ENCODE measurements at regions not wholly inside any gene's neighbourhood (a gene's known extent, or its start where the extent isn't known, plus 50 kb on each side); places are given as distances from the start of the nearest gene placed in this dataset.

DNA sequence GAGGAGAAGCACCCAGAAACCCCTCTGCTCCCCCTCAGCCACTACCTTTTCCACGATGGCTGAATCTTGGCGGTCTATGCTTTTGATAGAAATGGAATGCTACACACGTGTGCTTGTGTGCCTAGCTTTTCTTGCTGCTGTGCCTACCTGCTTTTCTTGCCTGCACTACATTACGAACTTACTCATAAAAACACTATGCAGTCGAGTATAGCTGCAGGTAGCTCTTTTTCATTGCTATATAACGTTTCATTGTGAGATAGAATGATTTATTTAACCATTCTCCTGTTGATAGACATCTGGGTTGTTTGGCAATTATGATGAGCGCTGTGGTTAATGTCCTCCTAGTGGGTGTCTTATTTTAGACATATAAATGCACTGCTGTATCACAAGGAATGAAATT is 67.9 kb upstream of the NCOR2 start:
- H3K27me3 Mint-ChIP-seq (ENCODE audit: low read depth) = no peaks in the 10 kb centered on the region
- Histone ChIP-seq H3K27ac (ENCODE audit: insufficient read length, low read depth, low read length) (no peak overlapping the region), H3K4me2 (ENCODE audit: insufficient read depth, insufficient read length, low read length) (no peak overlapping the region), H2BK5ac (ENCODE audit: insufficient read length, low read length) (no peak overlapping the region), H3K56ac (ENCODE audit: insufficient read length, low read depth, low read length) (no peak overlapping the region), H2AK5ac (ENCODE audit: insufficient read length, low read length) (no peak overlapping the region), H4K91ac (ENCODE audit: insufficient read length, low read depth, low read length) (no peak overlapping the region), H3K4me1 (ENCODE audit: insufficient read depth, low read length) (peaks cover 2% of the 10 kb centered on the region; the same call in 1 of the 2 replicates), H3K14ac (ENCODE audit: insufficient read depth, low read length) (no peak overlapping the region), H3K79me2 (ENCODE audit: insufficient read depth, low read length) (no peaks in the 10 kb centered on the region), H3K27me3 (ENCODE audit: insufficient read depth, low read length) (no peaks in the 10 kb centered on the region), H3K9me3 (ENCODE audit: control insufficient read depth, low read depth, low read length) (no peaks in the 10 kb centered on the region), H4K5ac (ENCODE audit: insufficient read length, low read depth, low read length) (no peak overlapping the region), H4K8ac (replicated peaks; ENCODE audit: insufficient read length, low read depth, low read length) (no peak overlapping the region), H2AFZ (ENCODE audit: low read length) (no peak overlapping the region), H2BK20ac (ENCODE audit: low read depth, low read length, poor library complexity, severe bottlenecking) (no peak overlapping the region), H3T11ph (ENCODE audit: low read length) (no peak overlapping the region), H2BK120ac (ENCODE audit: low read depth, low read length, poor library complexity, severe bottlenecking) (no peak overlapping the region), H3K9ac (ENCODE audit: extremely low read depth, insufficient read length, low read length) (no peak overlapping the region), H2BK15ac (ENCODE audit: low read depth, low read length) (no peak overlapping the region), H3K23me2 (ENCODE audit: insufficient read length, low read depth, low read length, poor library complexity, severe bottlenecking) (no peaks in the 10 kb centered on the region), H3K18ac (ENCODE audit: insufficient read length, low read depth, low read length) (no peak overlapping the region), H4K20me1 (ENCODE audit: control insufficient read depth, insufficient read depth, insufficient read length) (no peaks in the 10 kb centered on the region), H3K4ac (ENCODE audit: low read depth, low read length) (no peak overlapping the region), H3K79me1 (ENCODE audit: insufficient read depth, low read depth, low read length, poor library complexity, severe bottlenecking) (no peaks in the 10 kb centered on the region), H3K23ac (ENCODE audit: insufficient read length, low read depth, low read length) (no peak overlapping the region), H2BK12ac (ENCODE audit: insufficient read length, low read depth, low read length) (no peak overlapping the region)
- TF ChIP-seq CTCF (conservative IDR thresholded peaks at IDR 0.05) = no peak
- H3K9me3 Mint-ChIP-seq = no peaks in the 10 kb centered on the region; a peak in 2 of 5 replicates
- H3K27ac Mint-ChIP-seq = no peak overlapping the region
- no peak overlapping the region for H3K4me3 Mint-ChIP-seq
- DNase-seq = no peak
- no peaks in the 10 kb centered on the region for H3K36me3 Mint-ChIP-seq (ENCODE audit: insufficient read depth in 1 of 3, low read depth in 3 of 3)
- H3K4me1 Mint-ChIP-seq = peaks cover 33 to 37% of the 10 kb centered on the region in 2 experiments
- no CpG with 5 or more reads among the region's 7 CpGs for WGBS (ENCODE audit: extremely low coverage, insufficient read length, low lambda C conversion rate)

Measured in H9 (cell line).